ENCODE measurements at regions not wholly inside any gene's neighbourhood (a gene's known extent, or its start where the extent isn't known, plus 50 kb on each side); places are given as distances from the start of the nearest gene placed in this dataset.

GRCh38 chr21:20249401-20249800 lies 748.8 kb upstream of the NCAM2 start:
- no peak for TF ChIP-seq CTCF (IDR thresholded peaks at IDR 0.05)
- TF ChIP-seq POLR2A (IDR thresholded peaks at IDR 0.05), result no peak
